ENCODE measurements at regions not wholly inside any gene's neighbourhood (a gene's known extent, or its start where the extent isn't known, plus 50 kb on each side); places are given as distances from the start of the nearest gene placed in this dataset.

DNA sequence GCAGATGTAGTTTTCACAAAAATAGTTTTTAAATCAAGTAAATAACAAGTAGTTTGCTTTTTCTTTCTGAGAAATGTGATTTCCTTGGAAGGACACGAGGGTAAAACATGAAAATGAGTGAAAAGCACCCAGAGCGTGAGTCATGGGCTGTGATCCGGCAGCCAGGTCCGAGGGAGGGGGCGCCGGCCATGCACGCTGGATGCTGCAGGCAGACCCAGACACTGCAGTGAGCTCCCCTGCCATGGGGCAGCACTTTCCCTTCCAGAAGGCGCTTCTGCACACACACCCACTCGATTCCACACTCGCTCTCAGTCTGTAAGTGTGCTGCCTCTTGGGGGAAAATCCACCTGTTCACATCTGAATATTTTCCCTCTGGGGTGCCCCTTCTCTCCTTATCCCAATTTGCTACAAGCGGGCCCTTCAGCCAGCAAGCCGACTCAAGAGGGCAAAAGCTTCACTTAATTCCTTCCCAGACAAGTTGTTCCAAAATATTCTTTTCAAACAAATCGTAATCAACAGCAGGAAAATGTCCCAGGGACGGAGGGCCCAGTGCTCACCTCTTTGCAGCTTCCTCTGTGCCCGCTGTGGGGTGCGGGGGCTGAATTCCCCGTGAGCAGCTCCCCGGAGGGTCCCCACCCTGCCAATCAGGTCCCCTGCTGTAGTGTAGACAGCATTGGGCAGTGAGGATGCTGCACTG lies 87.0 kb upstream of the ID2 start:
- Histone ChIP-seq H3K36me3 (ENCODE audit: control insufficient read depth in 1 of 2, insufficient read depth in 2 of 2, low read depth in 1 of 2, low read length in 2 of 2) (no peaks in the 10 kb centered on the region), H3K14ac (ENCODE audit: low read length in 2 of 2) (peak overlapping the region in 1 of 2 experiments; percentile 73), H2AK5ac (ENCODE audit: low read length, severe bottlenecking) (no peak overlapping the region), H2BK15ac (ENCODE audit: low read depth, poor library complexity, severe bottlenecking) (no peak overlapping the region), H4K8ac (ENCODE audit: low read length) (no peak overlapping the region), H3K9ac (ENCODE audit: low read length) (peak overlapping the region; percentile 50), H3K27ac (ENCODE audit: low read length, poor library complexity, severe bottlenecking) (no peak overlapping the region), H2AFZ (ENCODE audit: low read depth, low read length) (no peak overlapping the region), H2BK12ac (ENCODE audit: low read length in 2 of 2) (no peak overlapping the region), H3K4me3 (ENCODE audit: insufficient read depth in 1 of 2, low read depth in 1 of 2, low read length in 2 of 2) (no peak overlapping the region), H3K4me2 (ENCODE audit: low read length, poor library complexity, severe bottlenecking) (no peak overlapping the region), H2BK5ac (ENCODE audit: low read depth, low read length, poor library complexity, severe bottlenecking) (no peak overlapping the region), H2BK120ac (ENCODE audit: low read depth, low read length) (no peak overlapping the region), H3K79me1 (replicated peaks; ENCODE audit: low read length, poor library complexity, severe bottlenecking) (no peaks in the 10 kb centered on the region), H3K23ac (ENCODE audit: low read length in 2 of 2) (no peak overlapping the region), H4K91ac (ENCODE audit: low read length) (no peak overlapping the region), H3K18ac (ENCODE audit: low read depth in 1 of 2, low read length in 2 of 2) (no peak overlapping the region), H3K4me1 (ENCODE audit: control insufficient read depth, insufficient read depth, low read depth, low read length) (peaks cover 6% of the 10 kb centered on the region), H3K9me3 (ENCODE audit: control insufficient read depth, low read length) (no peaks in the 10 kb centered on the region), H3K27me3 (ENCODE audit: control insufficient read depth in 1 of 2, insufficient read depth in 1 of 2, low read length in 2 of 2) (no peaks in the 10 kb centered on the region), H3K4ac (ENCODE audit: low read depth in 1 of 2, low read length in 2 of 2) (no peak overlapping the region)
- no peak for DNase-seq
- 78% methylated on average over 18 of the region's 18 CpGs for WGBS

DNA sequence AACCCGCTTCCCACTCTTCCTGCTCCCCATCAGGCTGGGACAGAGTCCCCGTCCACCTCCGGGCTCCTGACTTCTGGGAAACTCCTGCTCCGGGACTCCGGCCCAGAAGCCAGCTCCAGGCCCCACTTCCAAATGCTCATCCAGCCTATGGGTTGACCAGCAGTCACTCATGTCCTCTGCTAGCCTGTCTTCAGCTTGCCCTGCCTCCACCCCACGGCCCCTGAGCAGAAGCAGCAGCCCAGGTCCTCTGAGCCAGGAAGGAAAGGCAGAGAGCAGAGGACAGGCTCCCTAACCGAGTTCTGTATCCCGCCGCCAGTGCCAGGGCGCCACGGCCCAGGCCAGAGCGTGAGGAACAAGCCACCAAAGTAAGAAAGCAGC lies 86.4 kb upstream of the ID2 start:
- Histone ChIP-seq H3K18ac (ENCODE audit: low read depth in 1 of 2, low read length in 2 of 2) (peak overlapping the region in 1 of 2 experiments; percentile 50), H2BK120ac (ENCODE audit: low read depth, low read length) (no peak overlapping the region), H3K14ac (ENCODE audit: low read length in 2 of 2) (no peak overlapping the region), H3K4me3 (ENCODE audit: insufficient read depth in 1 of 2, low read depth in 1 of 2, low read length in 2 of 2) (no peak overlapping the region), H2BK5ac (ENCODE audit: low read depth, low read length, poor library complexity, severe bottlenecking) (no peak overlapping the region), H3K23ac (ENCODE audit: low read length in 2 of 2) (no peak overlapping the region), H3K79me1 (replicated peaks; ENCODE audit: low read length, poor library complexity, severe bottlenecking) (no peaks in the 10 kb centered on the region), H4K91ac (ENCODE audit: low read length) (no peak overlapping the region), H4K8ac (ENCODE audit: low read length) (peak overlapping the region; percentile 19), H3K27me3 (ENCODE audit: control insufficient read depth in 1 of 2, insufficient read depth in 1 of 2, low read length in 2 of 2) (no peaks in the 10 kb centered on the region), H3K4me2 (ENCODE audit: low read length, poor library complexity, severe bottlenecking) (no peak overlapping the region), H2BK12ac (ENCODE audit: low read length in 2 of 2) (peak overlapping the region in 1 of 2 experiments; percentile 18), H3K9ac (ENCODE audit: low read length) (no peak overlapping the region), H3K36me3 (ENCODE audit: control insufficient read depth in 1 of 2, insufficient read depth in 2 of 2, low read depth in 1 of 2, low read length in 2 of 2) (no peaks in the 10 kb centered on the region), H3K9me3 (ENCODE audit: control insufficient read depth, low read length) (no peaks in the 10 kb centered on the region), H3K4me1 (ENCODE audit: control insufficient read depth, insufficient read depth, low read depth, low read length) (peaks cover 6% of the 10 kb centered on the region), H2AFZ (ENCODE audit: low read depth, low read length) (no peak overlapping the region), H3K4ac (ENCODE audit: low read depth in 1 of 2, low read length in 2 of 2) (peak overlapping the region in 1 of 2 experiments; percentile 2), H2AK5ac (ENCODE audit: low read length, severe bottlenecking) (no peak overlapping the region), H2BK15ac (ENCODE audit: low read depth, poor library complexity, severe bottlenecking) (no peak overlapping the region), H3K27ac (ENCODE audit: low read length, poor library complexity, severe bottlenecking) (no peak overlapping the region)
- no peak for DNase-seq
- WGBS, result 90% methylated on average over 12 of the region's 12 CpGs

- Histone ChIP-seq H3K9me3 (ENCODE audit: control insufficient read depth, low read length) (no peaks in the 10 kb centered on the region), H2AK5ac (ENCODE audit: low read length, severe bottlenecking) (no peak overlapping the region), H3K23ac (ENCODE audit: low read length in 2 of 2) (no peak overlapping the region), H2AFZ (ENCODE audit: low read depth, low read length) (no peak overlapping the region), H4K91ac (ENCODE audit: low read length) (peak overlapping the region; percentile 43), H3K79me1 (replicated peaks; ENCODE audit: low read length, poor library complexity, severe bottlenecking) (no peaks in the 10 kb centered on the region), H3K4me2 (ENCODE audit: low read length, poor library complexity, severe bottlenecking) (no peak overlapping the region), H3K27me3 (ENCODE audit: control insufficient read depth in 1 of 2, insufficient read depth in 1 of 2, low read length in 2 of 2) (no peaks in the 10 kb centered on the region), H3K18ac (ENCODE audit: low read depth in 1 of 2, low read length in 2 of 2) (peak overlapping the region; percentile 25 to 50), H3K4me3 (ENCODE audit: insufficient read depth in 1 of 2, low read depth in 1 of 2, low read length in 2 of 2) (no peak overlapping the region), H3K27ac (ENCODE audit: low read length, poor library complexity, severe bottlenecking) (no peak overlapping the region), H2BK5ac (ENCODE audit: low read depth, low read length, poor library complexity, severe bottlenecking) (no peak overlapping the region), H2BK12ac (ENCODE audit: low read length in 2 of 2) (no peak overlapping the region), H3K4ac (ENCODE audit: low read depth in 1 of 2, low read length in 2 of 2) (peak overlapping the region in 1 of 2 experiments; percentile 2), H3K36me3 (ENCODE audit: control insufficient read depth in 1 of 2, insufficient read depth in 2 of 2, low read depth in 1 of 2, low read length in 2 of 2) (no peaks in the 10 kb centered on the region), H3K14ac (ENCODE audit: low read length in 2 of 2) (no peak overlapping the region), H3K4me1 (ENCODE audit: control insufficient read depth, insufficient read depth, low read depth, low read length) (peaks cover 6% of the 10 kb centered on the region), H3K9ac (ENCODE audit: low read length) (no peak overlapping the region), H2BK120ac (ENCODE audit: low read depth, low read length) (no peak overlapping the region), H4K8ac (ENCODE audit: low read length) (no peak overlapping the region), H2BK15ac (ENCODE audit: low read depth, poor library complexity, severe bottlenecking) (no peak overlapping the region)
- WGBS, result 88% methylated on average over 27 of the region's 27 CpGs
- DNase-seq, result no peak
These were observed 85.8 kb upstream of the ID2 start for GRCh38 chr2:8595811-8596600.

GRCh38 chr2:8597094-8597493 lies 84.8 kb upstream of the ID2 start:
- H4K91ac ChIP-seq (ENCODE audit: low read length), result peak overlapping the region; percentile 62
- no peaks in the 10 kb centered on the region for H3K9me3 ChIP-seq (ENCODE audit: control insufficient read depth, low read length)
- no peak overlapping the region for H2BK15ac ChIP-seq (ENCODE audit: low read depth, poor library complexity, severe bottlenecking)
- no peak overlapping the region for H3K27ac ChIP-seq (ENCODE audit: low read length, poor library complexity, severe bottlenecking)
- H4K8ac ChIP-seq (ENCODE audit: low read length), result no peak overlapping the region
- no peak overlapping the region for H3K4me3 ChIP-seq (ENCODE audit: insufficient read depth in 1 of 2, low read depth in 1 of 2, low read length in 2 of 2)
- peak overlapping the region; percentile 76 to 88 for H2BK12ac ChIP-seq (ENCODE audit: low read length in 2 of 2)
- H2AFZ ChIP-seq (ENCODE audit: low read depth, low read length), result no peak overlapping the region
- peak overlapping the region in 1 of 2 experiments; percentile 74 for H3K14ac ChIP-seq (ENCODE audit: low read length in 2 of 2)
- H2BK5ac ChIP-seq (ENCODE audit: low read depth, low read length, poor library complexity, severe bottlenecking), result no peak overlapping the region
- no peak overlapping the region for H3K4me2 ChIP-seq (ENCODE audit: low read length, poor library complexity, severe bottlenecking)
- H3K23ac ChIP-seq (ENCODE audit: low read length in 2 of 2), result no peak overlapping the region
- H3K9ac ChIP-seq (ENCODE audit: low read length), result no peak overlapping the region
- DNase-seq, result no peak
- no peaks in the 10 kb centered on the region for H3K27me3 ChIP-seq (ENCODE audit: control insufficient read depth in 1 of 2, insufficient read depth in 1 of 2, low read length in 2 of 2)
- H2BK120ac ChIP-seq (ENCODE audit: low read depth, low read length), result no peak overlapping the region
- H3K79me1 ChIP-seq (replicated peaks; ENCODE audit: low read length, poor library complexity, severe bottlenecking), result no peaks in the 10 kb centered on the region
- peaks cover 6% of the 10 kb centered on the region for H3K4me1 ChIP-seq (ENCODE audit: control insufficient read depth, insufficient read depth, low read depth, low read length)
- H3K18ac ChIP-seq (ENCODE audit: low read depth in 1 of 2, low read length in 2 of 2), result peak overlapping the region in 1 of 2 experiments; percentile 25
- no peak overlapping the region for H2AK5ac ChIP-seq (ENCODE audit: low read length, severe bottlenecking)
- H3K4ac ChIP-seq (ENCODE audit: low read depth in 1 of 2, low read length in 2 of 2), result no peak overlapping the region
- H3K36me3 ChIP-seq (ENCODE audit: control insufficient read depth in 1 of 2, insufficient read depth in 2 of 2, low read depth in 1 of 2, low read length in 2 of 2), result no peaks in the 10 kb centered on the region

Measured in mesenchymal stem cell (in vitro differentiated cells and primary cell).